Endothelial cell (in vitro differentiated cells): ENCODE measurements at regions not wholly inside any gene's neighbourhood (a gene's known extent, or its start where the extent isn't known, plus 50 kb on each side); places are given as distances from the start of the nearest gene placed in this dataset.

Experiments
- DNase-seq: peaks from one replicate; pipeline ENCODE4 v3.0.0; 2021; ENCODE audit warnings: low spot score
- H3K27ac Mint-ChIP-seq: one replicate; pipeline ENCODE4 v1.8.0; 2021; ENCODE audit warnings: mixed read lengths, inconsistent platforms; ENCODE audit not compliant: unreplicated experiment
- H3K27me3 Mint-ChIP-seq: one replicate; pipeline ENCODE4 v1.8.0; 2021; ENCODE audit warnings: mild to moderate bottlenecking, moderate library complexity, mixed read lengths, inconsistent platforms; ENCODE audit not compliant: unreplicated experiment
- H3K36me3 Mint-ChIP-seq: one replicate; pipeline ENCODE4 v1.8.0; 2021; ENCODE audit warnings: mild to moderate bottlenecking, low read depth, mixed read lengths, inconsistent platforms; ENCODE audit not compliant: unreplicated experiment
- H3K4me1 Mint-ChIP-seq: one replicate; pipeline ENCODE4 v1.8.0; 2021; ENCODE audit warnings: mild to moderate bottlenecking, mixed read lengths, inconsistent platforms; ENCODE audit not compliant: unreplicated experiment
- H3K4me3 Mint-ChIP-seq: one replicate; pipeline ENCODE4 v1.8.0; 2021; ENCODE audit warnings: mild to moderate bottlenecking, mixed read lengths, inconsistent platforms; ENCODE audit not compliant: unreplicated experiment
- H3K9me3 Mint-ChIP-seq: one replicate; pipeline ENCODE4 v1.8.0; 2021; ENCODE audit warnings: mixed read lengths, inconsistent platforms; ENCODE audit not compliant: unreplicated experiment
- CTCF ChIP-seq: fragments of 200-600 bp; sonication (generic); IDR thresholded peaks from one replicate; pipeline ENCODE4 v1.5.0; 2021; ENCODE audit warnings: antibody characterized with exemption; ENCODE audit not compliant: unreplicated experiment

GRCh38 chr6:126127659-126128058 lies 141.3 kb downstream of the TRMT11 start:
- Mint-ChIP-seq H3K4me3 (no peak overlapping the region), H3K36me3 (no peaks in the 10 kb centered on the region), H3K4me1 (peaks cover 9% of the 10 kb centered on the region), H3K27ac (no peak overlapping the region), H3K9me3 (no peaks in the 10 kb centered on the region), H3K27me3 (no peaks in the 10 kb centered on the region)
- TF ChIP-seq CTCF, result no peak
- DNase-seq, result no peak

GRCh38 chr6:126131246-126131645 lies 144.9 kb downstream of the TRMT11 start:
- H3K27me3 Mint-ChIP-seq, result no peaks in the 10 kb centered on the region
- no peak for TF ChIP-seq CTCF
- H3K4me1 Mint-ChIP-seq, result peaks cover 2% of the 10 kb centered on the region
- H3K4me3 Mint-ChIP-seq, result no peak overlapping the region
- no peaks in the 10 kb centered on the region for H3K36me3 Mint-ChIP-seq
- H3K9me3 Mint-ChIP-seq, result no peaks in the 10 kb centered on the region
- no peak for DNase-seq
- no peak overlapping the region for H3K27ac Mint-ChIP-seq

- Mint-ChIP-seq H3K36me3 (no peaks in the 10 kb centered on the region), H3K27ac (no peak overlapping the region)
Measured at GRCh38 chr6:126133984-126134383, 147.6 kb downstream of the TRMT11 start.

GRCh38 chr6:126134491-126134890 lies 148.2 kb downstream of the TRMT11 start:
- DNase-seq, result no peak
- peaks cover 5% of the 10 kb centered on the region for H3K9me3 Mint-ChIP-seq
- no peak overlapping the region for H3K27ac Mint-ChIP-seq
- H3K4me3 Mint-ChIP-seq, result no peak overlapping the region
- no peaks in the 10 kb centered on the region for H3K4me1 Mint-ChIP-seq
- H3K27me3 Mint-ChIP-seq, result peaks cover 1% of the 10 kb centered on the region
- TF ChIP-seq CTCF, result no peak
- H3K36me3 Mint-ChIP-seq, result no peaks in the 10 kb centered on the region

More at GRCh38 chr6:126133984-126134383, 147.6 kb downstream of the TRMT11 start:
- Mint-ChIP-seq H3K27me3 (peaks cover 1% of the 10 kb centered on the region), H3K4me1 (no peaks in the 10 kb centered on the region), H3K9me3 (peaks cover 5% of the 10 kb centered on the region), H3K4me3 (no peak overlapping the region)
- no peak for TF ChIP-seq CTCF
- DNase-seq, result no peak

- Mint-ChIP-seq H3K27me3 (peaks cover 1% of the 10 kb centered on the region), H3K4me1 (peaks cover 10% of the 10 kb centered on the region), H3K27ac (no peak overlapping the region), H3K4me3 (no peak overlapping the region), H3K36me3 (no peaks in the 10 kb centered on the region), H3K9me3 (peaks cover 5% of the 10 kb centered on the region)
- TF ChIP-seq CTCF, result no peak
- DNase-seq, result no peak
Measured at GRCh38 chr6:126140015-126140414, 153.7 kb downstream of the TRMT11 start.
